NB4 (cell line): ENCODE measurements at regions not wholly inside any gene's neighbourhood (a gene's known extent, or its start where the extent isn't known, plus 50 kb on each side); places are given as distances from the start of the nearest gene placed in this dataset.
"Not testable (repeated sequence)": the region's sequence is repeated elsewhere in the genome, so short reads cannot be mapped to it uniquely, and the experiment has no call there.

Experiments used
- DNase-seq: peaks from one replicate; pipeline ENCODE4 v3.0.0; 2010; ENCODE audit warnings: low read depth
- H3K4me3 ChIP-seq: one replicate; pipeline ENCODE4 v1.5.1; 2011; ENCODE audit warnings: mild to moderate bottlenecking, low read depth, low read length, moderate library complexity
- MYC ChIP-seq: IDR thresholded peaks from 2 replicates; pipeline ENCODE4 v1.6.1; 2011; ENCODE audit warnings: low read depth, low read length
- POLR2A ChIP-seq: IDR thresholded peaks from 2 replicates; pipeline ENCODE4 v1.6.1; 2011; ENCODE audit warnings: mild to moderate bottlenecking; ENCODE audit not compliant: insufficient read length; ENCODE audit errors: extremely low read depth
- TF ChIP-seq, protein P1 (sequence below): IDR thresholded peaks from 2 replicates; pipeline ENCODE4 v1.6.1; 2011; ENCODE audit warnings: low read depth, low read length
- TF ChIP-seq, protein P2 (sequence below): IDR thresholded peaks from one replicate; pipeline ENCODE4 v1.5.1; 2012; ENCODE audit warnings: low read depth, low read length

GRCh38 chr6:121951123-121951522 lies 448.3 kb upstream of the HSF2 start:
- no peak for DNase-seq
- TF ChIP-seq POLR2A (no peak), MYC (no peak)
- TF ChIP-seq, protein P1, sequence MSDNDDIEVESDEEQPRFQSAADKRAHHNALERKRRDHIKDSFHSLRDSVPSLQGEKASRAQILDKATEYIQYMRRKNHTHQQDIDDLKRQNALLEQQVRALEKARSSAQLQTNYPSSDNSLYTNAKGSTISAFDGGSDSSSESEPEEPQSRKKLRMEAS, result no peak
- TF ChIP-seq, protein P2, sequence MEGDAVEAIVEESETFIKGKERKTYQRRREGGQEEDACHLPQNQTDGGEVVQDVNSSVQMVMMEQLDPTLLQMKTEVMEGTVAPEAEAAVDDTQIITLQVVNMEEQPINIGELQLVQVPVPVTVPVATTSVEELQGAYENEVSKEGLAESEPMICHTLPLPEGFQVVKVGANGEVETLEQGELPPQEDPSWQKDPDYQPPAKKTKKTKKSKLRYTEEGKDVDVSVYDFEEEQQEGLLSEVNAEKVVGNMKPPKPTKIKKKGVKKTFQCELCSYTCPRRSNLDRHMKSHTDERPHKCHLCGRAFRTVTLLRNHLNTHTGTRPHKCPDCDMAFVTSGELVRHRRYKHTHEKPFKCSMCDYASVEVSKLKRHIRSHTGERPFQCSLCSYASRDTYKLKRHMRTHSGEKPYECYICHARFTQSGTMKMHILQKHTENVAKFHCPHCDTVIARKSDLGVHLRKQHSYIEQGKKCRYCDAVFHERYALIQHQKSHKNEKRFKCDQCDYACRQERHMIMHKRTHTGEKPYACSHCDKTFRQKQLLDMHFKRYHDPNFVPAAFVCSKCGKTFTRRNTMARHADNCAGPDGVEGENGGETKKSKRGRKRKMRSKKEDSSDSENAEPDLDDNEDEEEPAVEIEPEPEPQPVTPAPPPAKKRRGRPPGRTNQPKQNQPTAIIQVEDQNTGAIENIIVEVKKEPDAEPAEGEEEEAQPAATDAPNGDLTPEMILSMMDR, result no peak
- H3K4me3 ChIP-seq, result no peak overlapping the region

DNA sequence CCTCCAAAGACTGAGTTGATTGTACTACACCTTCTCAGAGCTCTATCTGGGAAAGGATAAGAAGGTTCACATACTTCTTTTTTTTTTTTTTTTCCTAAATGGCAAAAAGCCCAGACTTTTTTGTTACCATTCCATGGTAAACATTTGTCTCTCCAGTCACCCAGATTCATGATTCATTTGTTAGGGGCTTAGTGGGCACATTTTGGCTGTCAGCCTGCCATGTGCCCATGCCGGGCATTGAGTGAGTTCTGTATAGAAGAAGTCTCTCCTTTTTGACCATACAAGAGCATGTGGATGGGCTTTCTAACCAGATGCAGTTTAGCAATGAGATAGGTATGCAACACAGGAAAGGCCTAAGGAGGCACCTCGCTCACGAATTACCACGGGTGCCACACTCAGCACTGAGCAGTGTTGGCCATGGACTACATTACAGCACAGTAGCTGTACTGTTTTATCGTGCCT lies 447.5 kb upstream of the HSF2 start:
- TF ChIP-seq, protein P1, result no peak
- TF ChIP-seq MYC (no peak), POLR2A (no peak)
- TF ChIP-seq, protein P2, result no peak
- no peak for DNase-seq
- no peak overlapping the region for H3K4me3 ChIP-seq

- not testable (repeated sequence) for H3K4me3 ChIP-seq, DNase-seq
These were observed 444.1 kb upstream of the HSF2 start for GRCh38 chr6:121955401-121955800.

DNA sequence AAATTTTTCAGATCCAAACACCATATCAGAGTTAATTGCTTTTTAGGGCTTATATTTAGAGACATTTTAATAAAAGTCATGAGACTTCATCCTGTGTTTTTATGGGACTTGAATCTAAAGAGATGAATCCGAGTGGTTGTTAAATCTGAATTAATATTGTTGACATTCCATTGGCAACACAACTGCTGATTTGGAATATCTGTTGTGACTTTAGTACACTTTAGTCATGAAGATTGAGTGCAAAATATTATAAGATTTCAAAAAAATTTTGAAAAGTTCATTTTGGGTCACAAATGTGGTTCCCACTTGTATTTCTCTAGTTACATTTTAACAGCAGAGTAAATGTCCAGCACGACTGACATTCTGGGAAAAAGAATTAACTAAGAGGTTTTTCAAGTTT lies 442.7 kb upstream of the HSF2 start:
- TF ChIP-seq, protein P1, result no peak
- TF ChIP-seq, protein P2, result no peak
- TF ChIP-seq MYC (no peak), POLR2A (no peak)
- no peak for DNase-seq

GRCh38 chr6:121959501-121959900 lies 440.0 kb upstream of the HSF2 start:
- TF ChIP-seq POLR2A, result no peak
- no peak for TF ChIP-seq MYC
- TF ChIP-seq, protein P2, result no peak
- TF ChIP-seq, protein P1, result no peak
- no peak for DNase-seq
- H3K4me3 ChIP-seq, result no peak overlapping the region

More for the DNA sequence above, 442.7 kb upstream of the HSF2 start:
- no peak overlapping the region for H3K4me3 ChIP-seq

DNA sequence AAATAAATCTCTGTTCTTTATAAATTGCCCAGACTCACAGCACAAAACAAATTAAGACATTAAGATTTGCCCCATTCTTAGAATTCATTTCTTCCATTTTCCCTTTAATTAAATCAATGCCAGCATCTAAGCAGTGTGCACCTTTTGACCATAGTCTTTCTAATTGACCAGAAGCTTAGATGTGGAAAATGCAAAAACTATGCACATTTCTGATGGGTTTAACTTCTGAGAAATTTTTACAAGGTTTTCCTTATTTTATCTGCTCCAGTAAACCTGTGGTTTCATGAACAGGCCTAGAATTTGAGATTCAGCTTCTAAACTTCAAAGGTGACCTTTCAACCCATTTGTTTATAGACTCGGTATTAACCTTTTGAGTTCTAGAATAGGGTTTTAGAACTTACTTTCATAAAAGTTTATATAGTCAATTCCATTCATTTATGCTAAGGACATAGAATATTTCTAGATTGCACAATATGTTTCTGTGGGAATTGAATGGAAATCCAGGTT lies 437.8 kb upstream of the HSF2 start:
- TF ChIP-seq, protein P1, result no peak
- TF ChIP-seq MYC (no peak), POLR2A (no peak)
- TF ChIP-seq, protein P2, result no peak
- DNase-seq, result no peak
- H3K4me3 ChIP-seq, result no peak overlapping the region
